H9 (cell line): ENCODE measurements at regions not wholly inside any gene's neighbourhood (a gene's known extent, or its start where the extent isn't known, plus 50 kb on each side); places are given as distances from the start of the nearest gene placed in this dataset.

Experiments
- DNase-seq: peaks from one replicate; pipeline ENCODE4 v3.0.0-alpha.2; 2017
- H2AFZ ChIP-seq: one replicate; pipeline ENCODE4 v1.6.1; 2013; ENCODE audit warnings: mild to moderate bottlenecking, low read length, control low read depth, moderate library complexity
- H2AK5ac ChIP-seq: 2 replicates; pipeline ENCODE4 v1.6.1; 2013; ENCODE audit warnings: low read length, control low read depth, mixed read lengths; ENCODE audit not compliant: insufficient read length
- H2BK120ac ChIP-seq: one replicate; pipeline ENCODE4 v1.6.1; 2013; ENCODE audit warnings: low read depth, mild to moderate bottlenecking, low read length, control low read depth, inconsistent platforms; ENCODE audit not compliant: poor library complexity, severe bottlenecking
- H2BK12ac ChIP-seq: 2 replicates; pipeline ENCODE4 v1.6.1; 2013; ENCODE audit warnings: low read length, control low read depth, mixed read lengths, low read depth; ENCODE audit not compliant: insufficient read length
- H2BK15ac ChIP-seq: 2 replicates; pipeline ENCODE4 v1.6.1; 2013; ENCODE audit warnings: low read depth, low read length, control low read depth
- H2BK20ac ChIP-seq: one replicate; pipeline ENCODE4 v1.6.1; 2013; ENCODE audit warnings: low read depth, mild to moderate bottlenecking, low read length, control low read depth, inconsistent platforms; ENCODE audit not compliant: poor library complexity, severe bottlenecking
- H2BK5ac ChIP-seq: 2 replicates; pipeline ENCODE4 v1.6.1; 2013; ENCODE audit warnings: low read length, control low read depth, mixed read lengths; ENCODE audit not compliant: insufficient read length
- H3K14ac ChIP-seq: 2 replicates; pipeline ENCODE4 v1.6.1; 2013; ENCODE audit warnings: low read length, control low read depth; ENCODE audit not compliant: insufficient read depth
- H3K18ac ChIP-seq: 2 replicates; pipeline ENCODE4 v1.6.1; 2013; ENCODE audit warnings: low read depth, mild to moderate bottlenecking, mixed read lengths, low read length, control low read depth; ENCODE audit not compliant: insufficient read length
- H3K23ac ChIP-seq: 2 replicates; pipeline ENCODE4 v1.6.1; 2013; ENCODE audit warnings: low read length, control low read depth, mixed read lengths, low read depth; ENCODE audit not compliant: insufficient read length
- H3K23me2 ChIP-seq: 2 replicates; pipeline ENCODE4 v1.6.1; 2013; ENCODE audit warnings: low read depth, mild to moderate bottlenecking, mixed read lengths, low read length, control low read depth; ENCODE audit not compliant: insufficient read length, poor library complexity, severe bottlenecking
- H3K27ac ChIP-seq: 2 replicates; pipeline ENCODE4 v1.5.1; 2013; ENCODE audit warnings: low read length, control low read depth, mixed read lengths, low read depth; ENCODE audit not compliant: insufficient read length
- H3K27me3 ChIP-seq: 2 replicates; pipeline ENCODE4 v1.6.1; 2013; ENCODE audit warnings: low read length, control low read depth, inconsistent platforms; ENCODE audit not compliant: insufficient read depth
- H3K4ac ChIP-seq: 2 replicates; pipeline ENCODE4 v1.6.1; 2013; ENCODE audit warnings: low read depth, mild to moderate bottlenecking, control low read depth, inconsistent platforms, low read length, moderate library complexity
- H3K4me1 ChIP-seq: 2 replicates; pipeline ENCODE4 v1.6.1; 2013; ENCODE audit warnings: low read length, control low read depth, inconsistent platforms; ENCODE audit not compliant: insufficient read depth
- H3K4me2 ChIP-seq: 2 replicates; pipeline ENCODE4 v1.6.1; 2013; ENCODE audit warnings: low read length, control low read depth, mixed read lengths; ENCODE audit not compliant: insufficient read length, insufficient read depth
- H3K56ac ChIP-seq: 2 replicates; pipeline ENCODE4 v1.6.1; 2013; ENCODE audit warnings: low read depth, mild to moderate bottlenecking, mixed read lengths, low read length, control low read depth; ENCODE audit not compliant: insufficient read length
- H3K79me1 ChIP-seq: 2 replicates; pipeline ENCODE4 v1.6.1; 2013; ENCODE audit warnings: low read depth, mild to moderate bottlenecking, moderate library complexity, low read length, control low read depth, inconsistent platforms; ENCODE audit not compliant: insufficient read depth, poor library complexity, severe bottlenecking
- H3K79me2 ChIP-seq: 2 replicates; pipeline ENCODE4 v1.6.1; 2013; ENCODE audit warnings: low read length, control low read depth, inconsistent platforms; ENCODE audit not compliant: insufficient read depth
- H3K9ac ChIP-seq: 2 replicates; pipeline ENCODE4 v1.6.1; 2013; ENCODE audit warnings: low read length, control low read depth, mixed read lengths; ENCODE audit not compliant: insufficient read length; ENCODE audit errors: extremely low read depth
- H3K9me3 ChIP-seq: one replicate; pipeline ENCODE4 v1.6.1; 2013; ENCODE audit warnings: low read depth, low read length, inconsistent platforms; ENCODE audit not compliant: control insufficient read depth
- H3T11ph ChIP-seq: one replicate; pipeline ENCODE4 v1.6.1; 2013; ENCODE audit warnings: mild to moderate bottlenecking, low read length, control low read depth, inconsistent platforms
- H4K20me1 ChIP-seq: one replicate; pipeline ENCODE4 v1.6.1; 2013; ENCODE audit not compliant: control insufficient read depth, insufficient read length, insufficient read depth
- H4K5ac ChIP-seq: 2 replicates; pipeline ENCODE4 v1.6.1; 2013; ENCODE audit warnings: low read depth, mild to moderate bottlenecking, mixed read lengths, low read length, control low read depth; ENCODE audit not compliant: insufficient read length
- H4K8ac ChIP-seq: replicated peaks from 2 replicates; pipeline ENCODE4 v1.6.1; 2013; ENCODE audit warnings: low read length, control low read depth, mixed read lengths, low read depth; ENCODE audit not compliant: insufficient read length
- H4K91ac ChIP-seq: 2 replicates; pipeline ENCODE4 v1.6.1; 2013; ENCODE audit warnings: low read depth, mild to moderate bottlenecking, moderate library complexity, mixed read lengths, low read length, control low read depth; ENCODE audit not compliant: insufficient read length
- H3K27ac Mint-ChIP-seq, 3 experiments: 2 replicates in 2 of 3; 3 replicates in 1 of 3; pipeline ENCODE4 v1.8.0; 2020 to 2021; ENCODE audit warnings: mixed read lengths in 3 of 3, mild to moderate bottlenecking in 1 of 3, moderate library complexity in 1 of 3
- H3K27me3 Mint-ChIP-seq: 2 replicates; pipeline ENCODE4 v1.8.0; 2021; ENCODE audit warnings: low read depth, mild to moderate bottlenecking, moderate library complexity, mixed read lengths
- H3K36me3 Mint-ChIP-seq, 3 experiments: 2 replicates in 2 of 3; 3 replicates in 1 of 3; pipeline ENCODE4 v1.8.0; 2020 to 2021; ENCODE audit warnings: low read depth in 3 of 3, mixed read lengths in 3 of 3; ENCODE audit not compliant: insufficient read depth in 1 of 3
- H3K4me1 Mint-ChIP-seq, 2 experiments: 2 replicates each; pipeline ENCODE4 v1.8.0; 2020; ENCODE audit warnings: mixed read lengths in 2 of 2
- H3K4me3 Mint-ChIP-seq, 2 experiments: 2 replicates in 1 of 2; 3 replicates in 1 of 2; pipeline ENCODE4 v1.8.0; 2020 to 2021; ENCODE audit warnings: mild to moderate bottlenecking in 2 of 2, mixed read lengths in 2 of 2, moderate library complexity in 1 of 2
- H3K9me3 Mint-ChIP-seq, 2 experiments: 2 replicates in 1 of 2; 3 replicates in 1 of 2; pipeline ENCODE4 v1.8.0; 2020; ENCODE audit warnings: mild to moderate bottlenecking in 2 of 2, mixed read lengths in 2 of 2, moderate library complexity in 1 of 2
- CTCF ChIP-seq: fragments of 200-600 bp; sonication (generic); conservative IDR thresholded peaks from 3 replicates; pipeline ENCODE4 v1.8.0; 2021; ENCODE audit warnings: antibody characterized with exemption, mild to moderate bottlenecking

GRCh38 chr3:102346897-102347296 is 87.9 kb upstream of the ZPLD1 start:
- Histone ChIP-seq H4K20me1 (no peaks in the 10 kb centered on the region), H3K27ac (no peak overlapping the region), H3K18ac (no peak overlapping the region), H3K23me2 (no peaks in the 10 kb centered on the region), H2BK5ac (no peak overlapping the region), H4K91ac (no peak overlapping the region), H3K9me3 (no peaks in the 10 kb centered on the region), H2AFZ (no peak overlapping the region), H3K4ac (no peak overlapping the region), H3K56ac (no peak overlapping the region), H3K79me2 (no peaks in the 10 kb centered on the region), H3T11ph (no peak overlapping the region), H3K4me2 (no peak overlapping the region), H2AK5ac (no peak overlapping the region), H3K79me1 (no peaks in the 10 kb centered on the region), H3K27me3 (no peaks in the 10 kb centered on the region), H2BK15ac (no peak overlapping the region), H4K5ac (no peak overlapping the region), H3K14ac (no peak overlapping the region), H3K4me1 (no peaks in the 10 kb centered on the region), H3K23ac (no peak overlapping the region), H2BK120ac (no peak overlapping the region), H2BK20ac (no peak overlapping the region), H3K9ac (no peak overlapping the region), H4K8ac (no peak overlapping the region), H2BK12ac (no peak overlapping the region)
- no peak overlapping the region for H3K4me3 Mint-ChIP-seq
- H3K27me3 Mint-ChIP-seq, result no peaks in the 10 kb centered on the region
- H3K9me3 Mint-ChIP-seq, result no peaks in the 10 kb centered on the region
- H3K4me1 Mint-ChIP-seq, result peaks cover 0 to 6% of the 10 kb centered on the region in 2 experiments; a peak in 2 of 4 replicates
- DNase-seq, result no peak
- H3K36me3 Mint-ChIP-seq, result no peaks in the 10 kb centered on the region
- H3K27ac Mint-ChIP-seq, result no peak overlapping the region
- TF ChIP-seq CTCF, result no peak
